ENCODE measurements at regions not wholly inside any gene's neighbourhood (a gene's known extent, or its start where the extent isn't known, plus 50 kb on each side); places are given as distances from the start of the nearest gene placed in this dataset.

GRCh38 chr2:48108455-48108854 lies 202.2 kb upstream of the FBXO11 start:
- DNase-seq: no peak

DNA sequence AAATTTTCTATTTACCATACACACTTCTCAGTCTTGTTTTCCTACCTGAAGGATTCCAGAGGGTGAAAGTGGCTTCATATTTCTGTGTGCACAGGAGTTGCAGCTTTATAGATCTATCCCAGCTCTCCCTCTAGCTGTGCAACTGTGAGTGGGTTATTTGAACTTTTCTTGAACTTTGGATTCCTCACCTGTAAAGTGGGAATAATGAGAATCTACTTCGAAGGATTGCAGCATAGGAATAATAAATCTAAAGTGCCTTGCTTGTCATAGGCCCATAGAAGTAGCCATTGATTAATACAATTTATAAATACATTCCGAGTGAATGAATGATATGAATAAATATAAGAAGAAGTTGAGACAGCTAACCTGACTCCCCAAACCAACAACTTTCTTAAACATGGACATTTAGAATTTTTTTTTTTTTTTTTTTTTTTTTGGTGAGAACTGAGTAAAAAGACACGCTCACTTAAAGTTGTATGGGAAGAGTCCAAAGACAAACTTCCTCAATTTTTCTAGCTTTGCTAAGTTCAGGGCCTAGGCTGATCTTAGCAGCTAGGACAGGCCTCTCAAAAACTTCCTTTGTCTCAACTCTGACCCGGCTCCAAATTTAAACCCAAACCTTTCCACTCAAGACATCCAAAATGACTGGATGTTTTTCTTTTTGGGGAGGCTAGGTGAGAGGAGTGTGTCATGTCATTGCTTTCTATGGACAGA lies 203.3 kb upstream of the FBXO11 start:
- peak; percentile 48 for DNase-seq

DNA sequence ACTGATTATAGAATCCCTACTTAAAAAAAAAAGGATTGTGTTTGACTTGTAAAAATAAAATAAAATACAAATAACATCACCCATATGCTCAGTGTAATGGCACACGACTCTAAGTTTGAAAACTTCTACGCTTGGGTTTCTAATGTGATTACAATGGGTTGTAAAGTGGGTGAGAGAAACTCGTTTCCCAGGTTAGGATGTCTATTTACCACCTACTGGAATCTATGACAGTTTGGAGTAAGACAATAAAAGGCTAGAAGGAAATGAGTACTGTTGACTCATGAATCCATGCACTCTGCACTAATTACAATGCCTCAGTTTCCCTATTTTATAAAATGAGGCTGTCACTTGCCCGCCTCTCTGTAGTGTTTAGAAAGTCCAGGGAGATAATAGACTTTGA lies 204.0 kb upstream of the FOXN2 start:
- no peak for DNase-seq

- DNase-seq: peak; percentile 85
These were observed 201.4 kb upstream of the FOXN2 start for GRCh38 chr2:48112911-48113680.

DNA sequence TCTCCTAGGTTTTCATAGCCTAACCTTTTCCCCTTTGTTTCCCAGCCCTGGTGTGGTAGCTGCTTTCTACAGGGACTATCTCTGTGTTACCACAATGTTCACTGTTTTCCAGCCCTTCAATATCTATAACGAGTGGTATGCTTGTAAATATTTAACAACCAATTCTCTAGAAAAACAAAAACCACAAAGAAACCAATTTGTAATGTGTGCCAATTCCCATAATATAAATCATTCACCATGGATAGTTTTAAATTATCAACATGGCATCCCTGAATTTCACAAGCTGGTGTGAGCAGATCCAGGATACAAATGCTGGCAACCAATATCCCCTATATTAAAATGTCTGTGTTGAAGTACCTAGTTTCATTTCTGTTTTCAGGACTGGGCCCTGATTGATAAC lies 200.7 kb upstream of the FOXN2 start:
- DNase-seq: no peak

GRCh38 chr2:48114256-48114655 lies 200.2 kb upstream of the FOXN2 start:
- DNase-seq: peak; percentile 71

- DNase-seq: no peak
These were observed 198.0 kb upstream of the FOXN2 start for GRCh38 chr2:48116497-48116896.

DNA sequence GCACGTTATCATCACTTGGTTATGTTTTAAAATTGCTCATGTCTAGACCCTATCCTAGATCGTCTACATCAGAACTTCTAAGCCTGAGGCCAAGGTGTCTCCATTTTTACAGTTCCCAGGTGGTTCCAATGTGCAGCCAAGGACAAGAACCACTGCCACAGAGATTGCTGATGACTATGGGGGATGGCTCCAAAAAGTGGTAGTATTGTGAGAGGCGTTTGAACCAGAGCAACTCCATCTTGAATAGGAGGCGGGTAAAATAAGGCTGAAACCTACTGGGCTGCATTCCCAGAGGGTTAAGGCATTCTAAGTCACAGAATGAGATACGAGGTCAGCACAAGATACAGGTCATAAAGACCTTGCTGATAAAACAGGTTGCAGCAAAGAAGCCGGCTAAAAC lies 195.6 kb upstream of the FOXN2 start:
- no peak for DNase-seq

GRCh38 chr2:48120112-48120511 lies 194.4 kb upstream of the FOXN2 start:
- DNase-seq: no peak

GRCh38 chr2:48120759-48121242 lies 193.7 kb upstream of the FOXN2 start:
- DNase-seq: peak; percentile 96

- DNase-seq: no peak
These were observed 192.3 kb upstream of the FOXN2 start for GRCh38 chr2:48122166-48122565.

DNA sequence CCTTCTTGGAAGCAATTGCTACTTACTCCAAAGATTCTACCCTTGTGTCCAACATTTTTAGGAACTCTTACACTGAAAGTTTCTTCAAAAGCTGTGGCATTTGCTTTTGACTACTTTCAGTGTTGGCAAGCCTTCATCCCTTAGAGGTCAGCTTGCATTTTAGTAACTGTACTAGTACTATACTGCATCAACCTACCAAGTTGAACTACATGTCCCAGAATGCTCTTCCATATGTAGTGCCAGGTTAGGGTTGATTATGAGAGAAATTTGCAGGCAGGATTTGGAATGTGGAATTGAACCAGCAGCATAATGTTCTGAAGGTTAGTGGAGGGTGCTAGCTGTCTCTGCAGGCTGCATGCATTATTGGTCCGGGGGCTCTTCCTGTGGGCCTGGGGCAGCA lies 189.9 kb upstream of the FOXN2 start:
- DNase-seq: no peak

DNA sequence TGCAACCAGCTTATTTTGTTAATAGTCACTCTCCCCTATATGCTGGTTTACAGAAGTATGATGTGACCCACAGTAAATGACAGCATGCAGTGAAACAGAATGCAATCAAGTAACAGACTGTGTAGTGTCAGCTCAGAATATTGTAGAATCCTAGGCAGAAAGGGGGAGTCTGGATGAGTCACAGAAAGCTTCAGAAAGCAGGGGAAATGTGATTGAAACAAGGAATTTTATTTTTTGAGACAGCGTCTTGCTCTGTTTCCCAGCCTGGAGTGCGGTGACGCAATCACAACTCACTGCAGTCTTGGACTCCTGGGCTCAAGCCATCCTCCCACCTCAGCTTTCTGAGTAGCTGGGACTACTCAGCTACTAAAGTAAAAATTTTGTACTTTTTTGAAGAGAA lies 188.3 kb upstream of the FOXN2 start:
- no peak for DNase-seq

DNA sequence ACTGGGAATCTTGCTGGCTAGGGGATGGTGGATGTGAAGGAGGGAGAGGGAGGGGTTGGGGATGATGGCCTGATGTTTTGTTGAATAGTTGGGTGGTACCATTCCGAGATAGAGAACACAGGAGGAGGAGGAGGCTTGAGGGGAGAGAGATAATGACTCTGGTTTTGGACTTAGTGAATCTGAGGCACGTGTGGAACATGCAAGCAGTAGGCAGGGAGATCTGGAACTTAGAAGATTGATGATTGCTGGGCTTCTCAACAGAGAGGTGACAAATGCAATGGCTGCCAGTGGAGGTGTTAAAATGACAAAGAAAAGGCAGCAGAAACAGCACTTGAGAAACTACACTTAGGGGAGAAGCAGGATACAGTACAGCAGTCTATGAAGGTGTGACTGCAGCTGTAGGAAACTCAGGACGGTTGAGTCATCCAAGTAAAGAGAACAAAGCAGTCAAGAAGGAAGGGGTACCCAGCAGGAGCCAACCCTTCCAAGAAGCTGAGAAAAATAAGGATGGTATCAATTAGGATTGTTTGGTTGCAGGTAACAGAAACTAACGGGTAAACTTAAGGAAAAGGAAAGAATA lies 186.8 kb upstream of the FOXN2 start:
- no peak for DNase-seq

GRCh38 chr2:48129293-48129950 lies 185.1 kb upstream of the FOXN2 start:
- DNase-seq: no peak

DNA sequence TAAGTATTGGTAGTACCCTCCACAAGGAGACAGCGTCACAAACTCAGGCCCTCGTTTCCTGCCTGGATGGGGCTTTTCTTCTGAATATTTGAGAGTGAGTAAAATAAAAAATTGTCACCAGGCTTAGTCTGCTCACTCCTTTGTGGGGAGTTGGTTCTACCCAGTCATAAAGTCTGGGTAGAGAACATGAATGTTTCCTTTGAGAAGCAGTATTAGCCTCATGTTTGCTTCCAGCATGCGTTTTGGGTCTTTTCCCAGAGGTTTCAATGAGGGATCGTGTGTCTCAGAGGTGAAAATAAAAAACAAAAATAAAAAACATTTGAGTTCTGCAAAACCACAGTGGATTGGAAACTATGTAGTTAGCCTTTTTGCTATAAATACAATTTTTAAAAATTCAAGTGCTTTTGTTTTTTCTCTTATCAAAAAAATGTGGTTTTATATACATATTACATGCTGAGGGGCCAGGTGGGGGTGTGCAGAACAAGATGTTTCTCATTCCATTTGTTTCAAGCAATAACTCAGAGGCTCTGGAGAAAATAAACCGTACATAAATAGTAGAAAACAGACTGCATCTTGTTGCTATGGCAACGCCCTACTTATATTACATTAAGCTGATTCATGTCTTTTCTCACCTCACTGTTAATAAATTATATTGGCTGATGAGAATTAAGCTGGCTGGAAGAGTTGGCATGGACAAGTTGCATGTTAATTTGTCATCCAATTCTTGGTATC lies 182.8 kb upstream of the FOXN2 start:
- no peak for DNase-seq

- DNase-seq: no peak
These were observed 182.2 kb upstream of the FOXN2 start for GRCh38 chr2:48132271-48132625.

- peak; percentile 87 for DNase-seq
These were observed 179.8 kb upstream of the FOXN2 start for GRCh38 chr2:48134704-48135103.

GRCh38 chr2:48135797-48136196 lies 178.7 kb upstream of the FOXN2 start:
- DNase-seq: no peak

DNA sequence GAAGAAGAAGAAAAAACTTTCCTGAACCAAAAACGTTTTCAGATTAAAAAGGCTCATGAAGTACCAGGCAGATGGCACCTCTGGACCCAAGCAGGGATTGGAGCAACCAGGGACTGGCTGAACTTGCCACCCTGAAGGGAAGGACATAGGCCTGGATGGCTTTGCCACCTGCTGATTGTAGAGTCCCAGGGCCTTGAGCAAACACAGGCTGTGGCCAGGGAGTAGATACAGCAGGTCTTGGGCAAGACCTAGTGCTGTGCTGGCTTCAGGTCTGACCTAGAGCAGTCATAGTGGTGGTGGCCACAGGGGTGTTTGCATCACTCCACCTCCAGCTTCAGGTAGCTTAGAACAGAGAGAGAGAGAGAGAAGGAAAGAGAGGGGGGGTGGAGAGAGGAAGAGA lies 176.7 kb upstream of the FOXN2 start:
- DNase-seq: no peak

GRCh38 chr2:48138898-48139297 lies 175.6 kb upstream of the FOXN2 start:
- DNase-seq: peak; percentile 34

DNA sequence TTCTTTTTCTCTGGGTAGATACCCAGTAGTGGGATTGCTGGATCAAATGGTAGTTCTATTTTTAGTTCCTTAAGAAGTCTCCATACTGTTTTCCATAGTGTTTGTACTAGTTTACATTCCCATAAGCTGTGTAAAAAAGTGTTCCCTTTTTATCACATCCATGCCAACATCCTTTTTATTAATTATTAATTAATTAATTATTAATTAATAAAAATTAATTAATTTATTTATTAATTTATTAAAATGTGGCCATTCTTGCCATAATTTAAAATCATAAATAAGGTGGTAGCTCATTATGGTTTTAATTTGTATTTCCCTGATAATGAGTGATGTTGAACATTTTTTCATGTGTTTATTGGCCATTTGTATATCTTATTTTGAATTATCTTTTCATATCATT lies 173.9 kb upstream of the FOXN2 start:
- no peak for DNase-seq

DNA sequence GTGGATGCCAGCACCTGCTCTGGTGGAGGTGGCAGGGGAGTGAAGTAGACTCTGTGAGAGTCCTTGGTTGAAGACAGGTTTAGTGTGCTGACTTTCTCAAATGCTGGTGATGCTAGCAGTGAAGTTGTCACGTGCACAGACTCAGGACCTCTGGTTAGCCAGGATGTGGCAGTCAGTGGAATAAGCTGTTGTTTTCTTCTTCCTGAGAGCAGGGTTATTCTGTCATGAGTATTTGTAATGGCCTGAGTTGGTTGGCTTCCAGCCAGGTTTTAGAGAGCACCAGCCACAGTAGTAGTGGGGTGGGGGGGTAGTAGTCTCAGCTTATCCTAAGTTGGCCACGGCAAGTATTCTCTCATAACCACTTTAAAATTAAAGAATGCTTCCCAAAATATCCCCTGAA lies 169.7 kb upstream of the FOXN2 start:
- peak; percentile 78 for DNase-seq
